UCSD-AML1 (cell line): ENCODE measurements at regions not wholly inside any gene's neighbourhood (a gene's known extent, or its start where the extent isn't known, plus 50 kb on each side); places are given as distances from the start of the nearest gene placed in this dataset.
"Not testable (repeated sequence)": the region's sequence is repeated elsewhere in the genome, so short reads cannot be mapped to it uniquely, and the experiment has no call there.

Source experiments
- DNase-seq: peaks from one replicate; lab custom pipeline; 2025; ENCODE audit not compliant: unreplicated experiment; lab: John Stamatoyannopoulos, UW

- no peak for DNase-seq
Measured at GRCh38 chr21:35982717-35983116, 77.6 kb downstream of the SETD4 start.

DNA sequence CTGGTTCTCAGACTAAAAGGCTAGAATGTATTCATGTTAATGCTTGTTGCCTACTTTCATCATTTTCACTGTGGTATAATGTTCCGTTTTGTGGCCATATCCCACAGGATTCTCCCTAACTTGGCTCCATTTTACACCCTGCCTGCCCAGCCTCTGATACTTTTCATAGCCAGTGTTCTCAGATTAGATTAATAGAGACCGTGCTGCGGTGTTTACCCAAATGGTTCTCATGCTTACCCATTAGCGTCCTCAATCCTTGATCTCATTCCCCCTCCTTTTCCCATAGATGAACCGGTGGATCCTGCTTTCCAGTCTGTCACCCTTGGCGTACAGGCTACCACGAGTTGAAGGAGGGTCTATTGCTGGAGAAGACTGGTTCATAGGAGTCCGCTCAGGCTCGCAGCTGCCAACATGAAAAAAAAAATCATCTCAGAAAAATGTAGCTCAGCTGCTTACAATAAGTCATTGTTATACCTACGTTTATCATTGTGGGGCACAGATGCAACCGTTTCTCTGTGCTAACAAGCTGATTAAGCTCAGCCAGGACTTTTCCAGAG lies 78.7 kb downstream of the SETD4 start:
- DNase-seq, result no peak

DNA sequence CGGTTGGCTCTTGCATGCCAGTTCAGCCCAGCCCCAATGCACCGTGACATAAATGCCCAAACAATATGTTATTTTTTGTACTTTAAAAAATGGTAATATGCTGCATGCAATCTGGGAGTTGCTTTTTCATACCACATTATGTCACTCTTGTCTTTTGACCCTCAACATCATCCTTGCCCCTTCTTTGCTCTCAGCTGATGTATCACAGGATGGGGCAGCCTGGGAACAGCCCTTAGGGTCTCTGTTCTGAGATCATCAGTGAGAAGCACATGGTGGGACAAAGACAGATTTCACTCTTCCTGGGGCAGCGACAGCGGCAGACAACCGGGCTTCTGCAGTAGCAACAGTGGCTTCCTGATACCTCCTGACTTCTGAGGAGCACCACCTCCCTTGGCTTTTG lies 79.5 kb downstream of the SETD4 start:
- DNase-seq, result no peak

DNA sequence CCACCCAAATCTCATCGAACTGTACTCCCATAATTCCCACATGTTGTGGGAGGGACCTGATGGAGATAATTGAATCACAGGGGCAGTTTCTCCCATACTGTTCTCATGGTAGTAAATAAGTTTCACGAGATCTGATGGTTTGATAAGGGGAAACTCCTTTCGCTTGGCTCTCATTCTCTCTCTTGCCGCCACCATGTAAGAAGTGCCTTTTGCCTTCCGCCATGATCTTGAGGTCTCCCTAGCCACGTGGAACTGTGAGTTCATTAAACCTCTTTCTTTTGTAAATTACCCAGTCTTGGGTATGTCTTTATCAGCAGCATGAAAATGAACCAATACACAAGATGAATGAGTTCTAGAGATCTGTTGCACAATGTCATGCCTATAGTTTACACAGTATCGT lies 82.5 kb downstream of the SETD4 start:
- not testable (repeated sequence) for DNase-seq

DNA sequence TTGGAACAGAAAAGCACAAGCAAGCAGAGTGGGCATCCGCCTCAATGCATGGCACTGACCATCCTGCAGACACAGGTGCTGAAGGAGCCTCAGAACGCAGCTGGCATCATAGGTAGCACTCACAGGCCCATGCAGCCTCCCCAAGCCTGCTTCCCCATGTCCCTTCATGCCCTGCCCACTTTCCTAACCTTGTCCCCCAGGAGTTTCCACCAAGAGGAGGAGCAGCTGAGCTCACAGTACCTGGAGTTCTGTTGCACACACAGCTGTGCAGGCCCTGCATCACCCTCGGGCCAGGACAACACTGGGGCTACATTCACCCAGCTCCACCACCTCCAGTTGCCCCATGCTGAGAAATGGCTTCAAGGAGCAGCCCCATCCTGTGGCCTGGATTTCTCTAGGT lies 83.4 kb downstream of the SETD4 start:
- no peak for DNase-seq

DNA sequence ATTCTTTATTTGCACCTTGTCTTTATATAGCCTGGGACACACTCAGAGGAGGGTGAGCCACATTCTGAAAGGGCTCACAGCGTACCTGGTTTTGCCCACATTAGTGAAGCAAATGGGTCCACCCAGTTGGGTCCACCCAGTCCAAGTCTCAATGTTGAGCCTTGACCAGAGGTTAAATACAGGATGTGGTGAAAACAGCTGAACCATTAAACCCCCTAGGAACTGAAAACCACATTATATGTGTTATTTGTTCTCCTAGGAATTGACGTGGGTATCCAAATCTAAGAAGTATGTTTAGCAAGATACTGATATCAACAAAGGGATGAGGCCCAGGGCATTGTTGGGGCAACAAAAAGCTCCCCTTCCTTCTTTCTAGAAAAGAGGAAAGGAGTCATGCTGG lies 83.8 kb downstream of the SETD4 start:
- DNase-seq, result no peak

- no peak for DNase-seq
Measured at GRCh38 chr21:35974775-35975174, 85.6 kb downstream of the SETD4 start.

DNA sequence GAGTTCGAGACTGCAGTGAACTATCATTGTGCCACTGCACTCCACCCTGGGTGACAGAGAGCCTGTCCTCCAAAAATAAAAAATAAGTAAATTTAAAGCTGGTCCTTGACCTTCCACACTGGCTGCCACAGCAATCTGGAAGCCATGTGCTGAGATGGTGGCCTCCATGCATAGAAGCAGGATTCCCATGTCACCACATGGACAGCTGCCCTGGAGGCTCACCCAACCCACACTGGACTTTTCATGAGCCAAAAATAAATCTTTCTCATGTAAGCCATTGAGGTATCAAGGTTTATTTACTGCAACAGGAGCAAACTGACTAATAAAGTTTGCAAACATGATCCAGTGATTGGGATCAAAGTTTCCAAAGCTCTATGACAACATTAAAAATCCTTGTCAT lies 88.5 kb downstream of the SETD4 start:
- no peak for DNase-seq

GRCh38 chr21:35969281-35969680 lies 91.0 kb downstream of the SETD4 start:
- no peak for DNase-seq

DNA sequence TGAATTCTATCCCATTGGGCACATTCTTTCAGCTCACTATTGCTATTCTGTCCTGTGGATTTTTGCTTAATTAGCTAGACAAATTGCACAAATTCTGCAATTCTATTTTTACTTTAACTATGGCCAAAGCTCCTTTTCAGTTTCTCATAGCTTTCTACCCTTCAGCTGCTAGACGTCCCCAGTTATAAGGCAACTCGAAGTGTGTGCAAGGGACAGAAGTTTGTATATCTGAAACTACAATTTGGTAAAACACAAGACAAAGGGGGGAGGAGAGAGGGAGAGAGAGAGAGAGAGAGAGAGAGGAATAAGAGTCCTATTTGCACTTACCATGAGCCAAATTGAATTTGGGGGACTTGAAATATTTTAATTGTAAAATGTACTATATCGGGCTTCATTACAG lies 91.8 kb downstream of the SETD4 start:
- no peak for DNase-seq

DNA sequence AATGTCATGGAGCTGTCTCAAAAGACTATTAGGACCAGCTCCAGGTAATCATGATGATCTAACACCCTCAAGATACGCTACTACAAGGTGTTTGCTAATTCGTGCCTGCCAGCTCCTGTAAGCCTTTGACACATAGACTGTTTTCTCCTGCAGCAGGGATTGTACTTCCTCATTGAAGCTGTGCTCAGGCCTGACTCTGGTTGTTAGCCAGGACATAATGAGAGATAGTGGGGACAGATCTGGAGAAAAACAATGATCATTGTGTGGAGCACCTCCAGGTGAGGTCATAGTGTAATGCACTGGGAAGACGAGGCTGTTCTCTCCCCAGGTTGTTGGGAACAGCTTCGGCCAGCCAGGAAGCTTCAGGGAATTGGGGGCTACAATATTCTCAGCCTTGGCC lies 94.6 kb downstream of the SETD4 start:
- DNase-seq, result no peak

GRCh38 chr21:35963920-35964451 lies 96.3 kb downstream of the SETD4 start:
- DNase-seq, result no peak

- DNase-seq, result no peak
Measured at GRCh38 chr21:35962917-35963316, 97.4 kb downstream of the SETD4 start.

DNA sequence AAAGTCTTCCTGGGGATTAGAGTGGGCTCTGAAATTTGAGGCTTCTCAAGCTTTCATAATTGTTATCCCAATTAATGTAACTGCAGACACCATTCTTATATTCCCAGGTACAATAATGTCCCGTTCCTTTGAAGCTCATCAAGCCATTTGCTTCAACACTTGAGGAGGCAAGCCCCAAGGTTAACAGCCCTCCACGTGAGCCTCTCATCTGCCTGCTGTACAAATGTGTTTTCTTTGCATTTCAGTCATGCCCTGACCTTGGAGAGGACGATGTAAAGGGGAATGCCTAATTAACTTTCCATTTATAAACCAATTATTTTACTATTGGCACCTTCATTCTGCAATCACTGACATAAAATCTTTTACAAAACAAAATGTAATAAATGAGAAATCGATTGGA lies 106.3 kb downstream of the SETD4 start:
- no peak for DNase-seq

GRCh38 chr21:35953597-35953996 lies 106.7 kb downstream of the SETD4 start:
- no peak for DNase-seq

GRCh38 chr21:35952651-35953340 lies 107.5 kb downstream of the SETD4 start:
- DNase-seq, result no peak

GRCh38 chr21:35948982-35949381 lies 111.3 kb downstream of the SETD4 start:
- DNase-seq, result no peak

DNA sequence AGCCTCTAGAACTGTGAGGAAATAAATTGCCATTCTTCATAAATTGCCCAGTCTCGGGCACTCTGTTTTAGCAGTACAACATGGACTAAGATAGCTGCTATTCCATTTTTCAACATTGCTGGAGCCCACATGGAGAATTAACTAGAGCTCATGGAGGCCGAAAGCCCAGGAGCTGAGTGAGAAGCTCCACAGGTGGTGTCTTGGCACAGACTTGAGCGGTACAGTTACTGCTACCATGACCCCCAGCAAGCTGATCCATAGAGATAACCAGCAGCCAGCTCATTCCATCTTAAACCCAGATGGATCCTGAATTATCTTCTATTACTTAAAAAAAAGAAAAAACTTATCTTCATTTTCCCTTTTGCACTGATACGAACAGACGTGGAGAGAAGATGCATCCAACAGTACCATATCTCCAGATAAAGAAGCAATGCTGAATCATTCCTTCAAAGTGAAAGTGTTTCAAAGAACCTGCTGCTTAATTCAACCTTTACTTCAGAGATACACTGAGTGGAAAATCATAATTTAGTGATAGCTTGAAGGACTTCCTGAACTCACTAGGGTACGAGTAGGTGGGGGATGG lies 115.1 kb downstream of the SETD4 start:
- no peak for DNase-seq

- DNase-seq, result no peak
Measured at GRCh38 chr21:35943752-35944151, 116.6 kb downstream of the SETD4 start.

- no peak for DNase-seq
Measured at GRCh38 chr21:35942211-35943144, 117.8 kb downstream of the SETD4 start.
